Esophagus muscularis mucosa (tissue), 4 donors: ENCODE measurements at regions not wholly inside any gene's neighbourhood (a gene's known extent, or its start where the extent isn't known, plus 50 kb on each side); places are given as distances from the start of the nearest gene placed in this dataset.
"Not testable (repeated sequence)": the region's sequence is repeated elsewhere in the genome, so short reads cannot be mapped to it uniquely, and the experiment has no call there.

Experiments
- DNase-seq: peaks from one replicate; pipeline ENCODE4 v3.0.0-alpha.2; 2017; ENCODE audit errors: extremely low spot score
- H3K27ac ChIP-seq, 4 donors: fragments of 200-600 bp; sonication (generic); replicated peaks in 1 of 4; 1 replicate in 3 of 4; 2 replicates in 1 of 4; pipeline ENCODE4 v1.5.1; 2016 to 2019; ENCODE audit warnings: mild to moderate bottlenecking in 1 of 4
- H3K27me3 ChIP-seq, 4 donors: fragments of 200-600 bp; sonication (generic); one replicate each; pipeline versions ENCODE4 v1.5.1 to v1.6.0; 2016 to 2019
- H3K36me3 ChIP-seq, 4 donors: fragments of 200-600 bp; sonication (generic); one replicate each; pipeline ENCODE4 v1.5.1; 2016 to 2019
- H3K4me1 ChIP-seq, 4 donors: fragments of 200-600 bp; sonication (generic); one replicate each; pipeline ENCODE4 v1.5.1; 2016 to 2019
- H3K4me3 ChIP-seq, 4 donors: fragments of 200-600 bp; sonication (generic); 1 replicate in 2 of 4; 2 replicates in 2 of 4; pipeline ENCODE4 v1.5.1; 2016 to 2019; ENCODE audit warnings: mild to moderate bottlenecking in 4 of 4, moderate library complexity in 1 of 4
- H3K9me3 ChIP-seq, 4 donors: fragments of 200-600 bp; sonication (generic); 1 replicate in 3 of 4; 2 replicates in 1 of 4; pipeline ENCODE4 v1.5.1; 2016 to 2019
- CTCF ChIP-seq, 3 experiments: fragments of 200-600 bp in 2 of 3; fragments of 450-650 bp in 1 of 3; sonication (generic) in 2 of 3; IDR thresholded peaks; one replicate each; pipeline ENCODE4 v1.5.1; 2017 to 2019; ENCODE audit warnings: antibody characterized with exemption in 3 of 3, mild to moderate bottlenecking in 2 of 3, moderate library complexity in 1 of 3
- EP300 ChIP-seq: sonication (generic); formaldehyde crosslinking; IDR thresholded peaks from one replicate; pipeline ENCODE4 v1.6.1; 2017; ENCODE audit warnings: antibody characterized with exemption
- POLR2A ChIP-seq: fragments of 450-650 bp; IDR thresholded peaks from one replicate; pipeline ENCODE4 v1.6.1; 2017; ENCODE audit warnings: antibody characterized with exemption, moderate library complexity, mild to moderate bottlenecking, low read depth
- POLR2AphosphoS5 ChIP-seq, 2 donors: sonication (generic); formaldehyde crosslinking; IDR thresholded peaks; one replicate each; pipeline ENCODE4 v1.6.1; 2017; ENCODE audit warnings: antibody characterized with exemption in 2 of 2
- WGBS: methylation state at CpG from one replicate; pipeline ENCODE4 v1.1.5; 2018; 5-methylcytosine and 5-hydroxymethylcytosine counted together
- intact Hi-C: fragments of 100-400 bp; cut with DNase I; formaldehyde crosslinking; loops from one replicate; pipeline ENCODE4 v1.15.1; 2023

GRCh38 chr6:144566868-144567615, 281.9 kb downstream of the UTRN start:
- TF ChIP-seq POLR2A (no peak), CTCF (IDR thresholded peaks at IDR 0.05) (no peak), EP300 (no peak), POLR2AphosphoS5 (IDR thresholded peaks at IDR 0.05) (no peak)
- WGBS = 98% methylated on average over 3 of the region's 3 CpGs
- H3K27me3 ChIP-seq = no peaks in the 10 kb centered on the region
- no peaks in the 10 kb centered on the region for H3K9me3 ChIP-seq
- intact Hi-C loops = no loop called here
- H3K4me3 ChIP-seq = no peak overlapping the region
- H3K36me3 ChIP-seq = peaks cover 0 to 22% (median 10%) of the 10 kb centered on the region in 4 donors
- DNase-seq = no peak
- no peak overlapping the region for H3K27ac ChIP-seq
- H3K4me1 ChIP-seq = no peaks in the 10 kb centered on the region

DNA sequence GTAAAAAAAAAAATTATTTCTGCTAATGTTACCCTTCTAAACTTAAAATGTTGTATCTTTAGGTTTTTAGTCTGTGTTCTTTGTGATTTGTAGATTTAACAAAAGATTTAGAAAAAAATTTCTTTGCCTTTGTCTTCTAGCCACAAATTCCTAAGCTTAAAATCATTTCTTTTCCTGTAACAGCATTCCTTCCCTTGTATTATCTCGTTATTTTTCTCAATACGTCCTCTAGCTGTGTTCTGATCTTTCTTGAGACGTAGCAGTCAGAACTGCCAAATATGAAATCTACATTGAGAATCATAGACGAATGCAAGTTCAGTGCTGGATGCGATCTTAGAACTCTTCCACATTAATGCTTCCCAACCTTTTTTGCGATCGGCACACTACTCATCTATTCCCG, 283.1 kb downstream of the UTRN start:
- TF ChIP-seq EP300 (no peak), CTCF (IDR thresholded peaks at IDR 0.05) (no peak), POLR2A (no peak), POLR2AphosphoS5 (IDR thresholded peaks at IDR 0.05) (no peak)
- intact Hi-C loops = no loop called here
- H3K9me3 ChIP-seq = no peaks in the 10 kb centered on the region

GRCh38 chr6:144572541-144572940, 287.4 kb downstream of the UTRN start:
- intact Hi-C loops, H3K27ac ChIP-seq, H3K27me3 ChIP-seq, DNase-seq, H3K4me1 ChIP-seq, H3K4me3 ChIP-seq, H3K9me3 ChIP-seq: not testable (repeated sequence)
- 100% methylated on average over 1 of the region's 1 CpG for WGBS
- peaks cover 0 to 32% (median 12%) of the 10 kb centered on the region in 4 donors for H3K36me3 ChIP-seq

More for the DNA sequence above, 283.1 kb downstream of the UTRN start:
- no peak overlapping the region for H3K27ac ChIP-seq
- H3K4me1 ChIP-seq = no peaks in the 10 kb centered on the region
- no peak for DNase-seq
- 88% methylated on average over 8 of the region's 8 CpGs for WGBS
- no peak overlapping the region for H3K4me3 ChIP-seq
- H3K36me3 ChIP-seq = peaks cover 0 to 23% (median 7%) of the 10 kb centered on the region in 4 donors
- H3K27me3 ChIP-seq = no peaks in the 10 kb centered on the region

DNA sequence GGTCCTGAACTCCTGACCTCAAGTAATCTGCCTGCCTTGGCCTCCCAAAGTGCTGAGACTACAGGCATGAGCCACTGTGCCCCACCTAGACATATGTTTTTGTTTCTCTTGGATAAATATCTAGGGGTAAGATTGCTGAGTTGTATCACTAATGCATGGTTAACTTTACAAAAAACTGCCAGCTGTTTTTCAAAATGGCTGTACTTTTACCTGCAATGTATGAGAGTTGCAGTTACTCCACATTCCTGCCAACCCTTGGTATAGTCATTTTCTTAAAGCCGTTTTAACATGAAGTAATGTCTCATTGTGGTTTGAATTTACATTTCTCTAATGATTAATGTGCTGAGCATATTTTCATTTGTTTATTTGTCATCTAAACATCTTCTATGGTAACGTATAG, 289.7 kb downstream of the UTRN start:
- Histone ChIP-seq H3K27me3 (no peaks in the 10 kb centered on the region), H3K27ac (no peak overlapping the region), H3K4me3 (no peak overlapping the region), H3K4me1 (peaks cover 0 to 7% (median 2%) of the 10 kb centered on the region in 4 donors), H3K36me3 (peaks cover 0 to 34% (median 16%) of the 10 kb centered on the region in 4 donors), H3K9me3 (no peaks in the 10 kb centered on the region)
- no peak for DNase-seq
- intact Hi-C loops = no loop called here
- WGBS = 85% methylated on average over 2 of the region's 2 CpGs
- TF ChIP-seq POLR2A (no peak), POLR2AphosphoS5 (IDR thresholded peaks at IDR 0.05) (no peak), CTCF (IDR thresholded peaks at IDR 0.05) (no peak)

GRCh38 chr6:144575327-144575726, 290.2 kb downstream of the UTRN start:
- no peak for DNase-seq
- no peak for TF ChIP-seq EP300
- no peak for TF ChIP-seq POLR2AphosphoS5 (IDR thresholded peaks at IDR 0.05)
- no peak for TF ChIP-seq CTCF (IDR thresholded peaks at IDR 0.05)
- TF ChIP-seq POLR2A = no peak
- 89% methylated on average over 3 of the region's 3 CpGs for WGBS
- Histone ChIP-seq H3K9me3 (no peaks in the 10 kb centered on the region), H3K27me3 (no peaks in the 10 kb centered on the region), H3K4me3 (no peak overlapping the region), H3K27ac (no peak overlapping the region), H3K36me3 (peaks cover 0 to 30% (median 13%) of the 10 kb centered on the region in 4 donors), H3K4me1 (peaks cover 0 to 7% (median 3%) of the 10 kb centered on the region in 4 donors)
- intact Hi-C loops = no loop called here
